OCI-LY1 (cell line): ENCODE measurements at regions not wholly inside any gene's neighbourhood (a gene's known extent, or its start where the extent isn't known, plus 50 kb on each side); places are given as distances from the start of the nearest gene placed in this dataset.

Experiments used
- CTCF ChIP-seq: fragments of 200-600 bp; sonication (generic), shearing (Covaris generic); IDR thresholded peaks from 2 replicates; pipeline ENCODE4 v1.5.1; 2017; ENCODE audit warnings: mild to moderate bottlenecking, antibody characterized with exemption, low read length, moderate library complexity, mixed read lengths
- EZH2 ChIP-seq: fragments of 200-600 bp; sonication (generic), shearing (Covaris generic); IDR thresholded peaks from 2 replicates; pipeline ENCODE4 v1.8.0; 2017; ENCODE audit warnings: borderline replicate concordance, mixed run types, mild to moderate bottlenecking, antibody characterized with exemption, low read length, moderate library complexity, mixed read lengths

GRCh38 chr4:28388471-28388870 lies 1527.8 kb downstream of the STIM2 start:
- TF ChIP-seq CTCF (no peak), EZH2 (no peak)
